ENCODE measurements at regions not wholly inside any gene's neighbourhood (a gene's known extent, or its start where the extent isn't known, plus 50 kb on each side); places are given as distances from the start of the nearest gene placed in this dataset.

- in situ Hi-C loops (cut with MboI; ENCODE audit: low pct_unique_long_range_greater_than_20kb, low sequenced_read_pairs) = no loop called here
- DNase-seq = no peak
These were observed 97.6 kb downstream of the TM2D1 start for GRCh38 chr1:61627365-61627764.

GRCh38 chr1:61626816-61627215, 98.1 kb downstream of the TM2D1 start:
- no peak for DNase-seq
- in situ Hi-C loops (cut with MboI; ENCODE audit: low pct_unique_long_range_greater_than_20kb, low sequenced_read_pairs) = no loop called here

- no peak for DNase-seq
- in situ Hi-C loops (cut with MboI; ENCODE audit: low pct_unique_long_range_greater_than_20kb, low sequenced_read_pairs) = no loop called here
These were observed 101.1 kb downstream of the TM2D1 start for GRCh38 chr1:61623852-61624251.

DNA sequence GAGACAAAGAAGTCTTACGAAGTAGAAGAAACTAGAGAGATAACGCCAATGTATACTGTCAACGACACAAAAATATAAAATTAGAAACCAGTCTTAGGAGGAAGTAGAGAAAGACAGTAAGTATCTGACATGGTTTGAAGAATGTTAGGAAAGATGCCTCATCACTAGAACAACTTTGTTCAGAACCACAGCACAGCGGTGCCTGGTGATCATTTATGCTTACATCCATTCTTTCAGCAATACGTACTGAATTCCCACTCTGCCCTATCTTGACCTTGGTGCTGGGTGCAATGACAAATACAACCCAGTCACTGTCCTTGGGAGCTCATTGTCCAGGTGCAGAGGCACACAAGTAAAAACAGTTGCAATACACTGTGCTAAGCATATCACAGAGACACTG, 104.4 kb downstream of the TM2D1 start:
- DNase-seq = no peak
- in situ Hi-C loops (cut with MboI; ENCODE audit: low pct_unique_long_range_greater_than_20kb, low sequenced_read_pairs) = no loop called here

DNA sequence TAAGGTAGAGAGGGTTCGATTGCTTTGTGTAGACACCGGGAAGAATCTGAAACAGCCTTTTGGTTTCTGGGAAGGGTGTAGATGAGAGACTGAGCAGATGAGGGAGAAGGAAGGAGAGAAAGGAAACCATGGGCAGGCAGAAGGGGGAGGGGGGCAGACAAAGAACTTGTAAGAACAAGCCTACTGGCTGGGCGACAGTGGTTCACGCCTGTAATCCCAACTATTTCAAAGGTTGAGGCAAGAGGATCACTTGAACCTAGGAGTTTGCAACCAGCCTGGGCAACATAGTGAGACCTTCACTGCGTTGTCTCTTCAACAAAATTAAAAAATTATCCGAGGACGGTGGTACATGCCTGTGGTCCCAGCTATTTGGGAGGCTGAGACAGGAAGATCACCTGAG, 106.2 kb downstream of the TM2D1 start:
- in situ Hi-C loops (cut with MboI; ENCODE audit: low pct_unique_long_range_greater_than_20kb, low sequenced_read_pairs) = no loop called here
- DNase-seq = no peak

- in situ Hi-C loops (cut with MboI; ENCODE audit: low pct_unique_long_range_greater_than_20kb, low sequenced_read_pairs) = no loop called here
- no peak for DNase-seq
These were observed 106.7 kb downstream of the TM2D1 start for GRCh38 chr1:61618193-61618592.

GRCh38 chr1:61616830-61617229, 108.1 kb downstream of the TM2D1 start:
- in situ Hi-C loops (cut with MboI; ENCODE audit: low pct_unique_long_range_greater_than_20kb, low sequenced_read_pairs) = no loop called here
- DNase-seq = no peak

DNA sequence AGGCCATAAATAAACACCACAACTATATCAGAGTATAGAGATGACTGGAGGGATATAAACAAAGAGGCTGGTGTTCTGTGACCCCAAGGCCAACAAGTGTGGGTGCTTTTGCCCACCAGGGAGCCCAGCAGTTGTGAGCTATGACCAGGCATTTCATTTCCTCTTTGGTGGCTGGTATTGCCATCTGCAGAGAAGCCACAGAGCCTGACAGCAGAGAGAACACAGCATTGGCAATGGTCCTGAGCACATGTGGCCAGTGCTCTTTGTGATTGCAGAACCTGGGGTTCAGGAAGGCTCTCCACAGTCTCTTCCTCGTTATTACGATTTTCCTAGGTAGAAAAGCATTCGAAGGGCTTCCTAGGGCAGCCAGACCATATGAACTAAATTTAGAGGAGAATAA, 112.3 kb downstream of the TM2D1 start:
- no peak for DNase-seq
- in situ Hi-C loops (cut with MboI; ENCODE audit: low pct_unique_long_range_greater_than_20kb, low sequenced_read_pairs) = no loop called here

- in situ Hi-C loops (cut with MboI; ENCODE audit: low pct_unique_long_range_greater_than_20kb, low sequenced_read_pairs) = no loop called here
- no peak for DNase-seq
These were observed 115.9 kb downstream of the TM2D1 start for GRCh38 chr1:61609040-61609439.

- in situ Hi-C loops (cut with MboI; ENCODE audit: low pct_unique_long_range_greater_than_20kb, low sequenced_read_pairs) = no loop called here
- DNase-seq = no peak
These were observed 117.5 kb downstream of the TM2D1 start for GRCh38 chr1:61607448-61607847.

DNA sequence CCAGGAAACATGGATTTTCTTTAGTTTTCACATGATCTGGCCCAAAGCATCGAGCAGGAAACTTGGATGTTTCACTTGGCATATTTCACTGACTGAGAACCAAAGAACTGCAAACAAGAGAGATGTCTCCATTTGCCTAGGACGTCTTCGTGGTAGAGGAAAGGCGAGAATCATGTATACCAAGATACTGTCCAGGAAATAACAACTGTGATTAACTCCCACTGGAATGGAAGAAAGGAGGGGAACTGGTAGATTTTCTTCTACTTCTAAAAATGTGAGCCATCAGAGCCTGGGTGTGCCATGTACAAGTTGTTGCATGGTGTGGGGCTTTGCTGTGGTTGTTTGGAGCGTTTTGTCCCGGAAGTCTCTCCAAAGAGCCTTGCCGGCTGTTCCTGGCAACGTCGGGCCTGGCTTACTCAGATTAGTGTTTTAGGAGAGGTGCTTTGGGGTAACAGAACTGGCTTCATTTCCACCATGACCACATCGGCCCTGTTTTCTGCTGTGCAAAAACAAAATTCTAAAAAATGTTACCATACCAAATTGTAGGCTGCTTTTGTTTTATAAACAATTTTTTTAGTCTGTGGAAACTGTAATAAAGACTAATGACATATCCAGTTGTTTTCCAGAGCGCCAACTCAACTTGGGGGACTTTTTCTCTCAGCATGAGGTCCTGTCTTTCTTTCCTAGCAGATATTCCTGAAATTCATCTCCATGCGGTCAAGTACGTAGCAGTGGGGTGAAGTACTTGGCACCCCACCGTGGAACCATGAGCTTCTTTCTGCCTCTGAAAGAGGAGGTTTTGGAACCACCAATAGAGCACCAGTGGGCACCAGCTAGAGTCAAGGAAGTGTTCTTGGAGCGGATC, 118.3 kb downstream of the TM2D1 start:
- in situ Hi-C loops (cut with MboI; ENCODE audit: low pct_unique_long_range_greater_than_20kb, low sequenced_read_pairs) = no loop called here
- no peak for DNase-seq

GRCh38 chr1:61605607-61606321, 119.2 kb downstream of the TM2D1 start:
- no peak for DNase-seq
- in situ Hi-C loops (cut with MboI; ENCODE audit: low pct_unique_long_range_greater_than_20kb, low sequenced_read_pairs) = no loop called here

DNA sequence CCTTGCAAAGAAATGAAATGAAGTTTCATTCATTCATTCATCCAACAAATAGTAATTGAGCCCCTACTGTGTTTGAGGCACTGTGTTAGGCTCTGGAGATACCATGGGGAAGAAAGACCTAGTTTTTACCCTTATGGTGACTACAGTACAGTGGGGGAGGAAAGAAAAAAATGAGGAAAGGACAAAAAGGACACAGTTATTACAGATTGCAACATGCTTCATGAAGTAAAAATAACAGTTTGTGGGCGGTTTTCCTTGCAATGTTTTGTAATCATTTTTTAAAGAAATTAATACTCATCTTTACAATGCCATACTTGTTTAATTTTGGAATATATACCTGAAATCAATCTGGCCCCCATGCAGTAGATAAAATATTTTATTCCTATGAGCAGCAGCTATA, 120.3 kb downstream of the TM2D1 start:
- DNase-seq = no peak
- in situ Hi-C loops (cut with MboI; ENCODE audit: low pct_unique_long_range_greater_than_20kb, low sequenced_read_pairs) = no loop called here

DNA sequence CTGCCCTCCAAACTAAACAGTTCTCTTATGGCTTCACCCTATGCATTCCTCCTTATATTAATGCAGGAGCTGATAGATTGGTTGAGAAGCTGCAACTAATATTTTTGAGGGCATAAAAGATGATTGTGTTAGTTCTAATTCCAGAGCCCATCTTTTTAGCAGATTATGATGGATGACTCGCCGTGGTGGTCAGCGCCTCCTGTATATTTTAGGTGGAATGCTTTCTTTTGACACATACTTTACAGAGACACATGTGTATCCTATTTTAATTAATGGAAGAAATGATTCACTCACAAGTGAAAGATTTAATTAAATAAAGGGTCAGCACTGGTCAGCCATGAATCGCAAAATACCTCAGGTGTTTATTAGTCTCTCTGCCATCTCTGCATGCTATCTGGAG, 120.7 kb downstream of the TM2D1 start:
- DNase-seq = no peak
- in situ Hi-C loops (cut with MboI; ENCODE audit: low pct_unique_long_range_greater_than_20kb, low sequenced_read_pairs) = no loop called here

DNA sequence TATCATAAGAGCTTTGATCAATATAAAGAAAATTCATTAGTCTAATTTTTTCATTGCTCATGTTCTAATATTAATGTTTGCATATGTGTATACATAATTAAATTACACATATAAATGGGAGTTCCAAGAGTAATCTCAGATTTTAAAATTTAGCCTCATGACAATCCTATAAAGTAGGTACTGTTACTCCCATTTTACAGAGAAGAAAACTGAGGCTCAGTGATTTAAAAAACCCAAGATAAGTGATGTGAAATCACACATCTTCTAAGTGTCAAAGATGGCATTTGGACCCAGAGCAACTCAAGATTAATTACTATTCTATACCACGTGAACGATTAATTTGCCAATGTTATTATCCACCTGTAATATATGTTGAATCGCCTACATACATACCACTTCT, 122.3 kb downstream of the TM2D1 start:
- DNase-seq = no peak
- in situ Hi-C loops (cut with MboI; ENCODE audit: low pct_unique_long_range_greater_than_20kb, low sequenced_read_pairs) = no loop called here

GRCh38 chr1:61597601-61598000, 127.3 kb downstream of the TM2D1 start:
- in situ Hi-C loops (cut with MboI; ENCODE audit: low pct_unique_long_range_greater_than_20kb, low sequenced_read_pairs) = no loop called here
- no peak for DNase-seq

DNA sequence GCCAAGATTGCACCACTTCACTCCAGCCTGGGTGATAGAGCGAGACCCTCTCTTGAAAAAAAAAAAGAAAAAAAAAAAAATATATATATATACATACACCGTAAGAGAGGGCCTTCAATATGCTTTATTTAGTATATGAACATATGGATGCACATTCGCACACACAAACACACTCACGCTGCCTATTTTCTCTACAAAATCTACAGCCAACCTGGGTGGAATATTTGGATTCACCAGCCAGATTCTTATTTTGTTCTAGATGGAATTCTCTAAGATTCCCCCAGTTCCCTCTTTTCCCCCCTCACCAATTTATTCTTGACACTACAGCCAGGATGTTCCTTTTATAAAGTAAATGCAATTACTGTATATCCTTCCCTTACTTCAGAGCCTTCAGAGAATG, 131.6 kb downstream of the TM2D1 start:
- DNase-seq = no peak
- in situ Hi-C loops (cut with MboI; ENCODE audit: low pct_unique_long_range_greater_than_20kb, low sequenced_read_pairs) = no loop called here

DNA sequence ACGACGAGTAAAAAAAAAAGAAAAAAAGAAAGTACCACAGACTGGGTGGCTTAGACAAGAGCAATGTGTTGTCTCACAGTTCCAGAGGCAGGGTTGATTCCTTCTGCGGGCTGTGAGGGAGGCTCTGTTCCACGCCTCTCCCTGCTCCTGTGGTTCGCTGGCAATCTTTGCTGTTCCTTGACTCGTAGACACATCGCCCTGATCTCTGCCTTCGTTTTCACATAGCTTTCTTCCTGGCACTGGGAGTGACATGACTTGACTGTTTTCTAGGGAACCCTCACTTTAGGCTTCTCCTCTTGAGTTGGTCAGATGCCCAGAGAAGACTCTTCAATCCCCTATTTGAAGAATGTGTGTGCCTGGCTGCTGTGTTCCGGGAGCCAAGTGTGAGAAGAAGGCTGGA, 133.6 kb downstream of the TM2D1 start:
- DNase-seq = no peak
- in situ Hi-C loops (cut with MboI; ENCODE audit: low pct_unique_long_range_greater_than_20kb, low sequenced_read_pairs) = no loop called here

DNA sequence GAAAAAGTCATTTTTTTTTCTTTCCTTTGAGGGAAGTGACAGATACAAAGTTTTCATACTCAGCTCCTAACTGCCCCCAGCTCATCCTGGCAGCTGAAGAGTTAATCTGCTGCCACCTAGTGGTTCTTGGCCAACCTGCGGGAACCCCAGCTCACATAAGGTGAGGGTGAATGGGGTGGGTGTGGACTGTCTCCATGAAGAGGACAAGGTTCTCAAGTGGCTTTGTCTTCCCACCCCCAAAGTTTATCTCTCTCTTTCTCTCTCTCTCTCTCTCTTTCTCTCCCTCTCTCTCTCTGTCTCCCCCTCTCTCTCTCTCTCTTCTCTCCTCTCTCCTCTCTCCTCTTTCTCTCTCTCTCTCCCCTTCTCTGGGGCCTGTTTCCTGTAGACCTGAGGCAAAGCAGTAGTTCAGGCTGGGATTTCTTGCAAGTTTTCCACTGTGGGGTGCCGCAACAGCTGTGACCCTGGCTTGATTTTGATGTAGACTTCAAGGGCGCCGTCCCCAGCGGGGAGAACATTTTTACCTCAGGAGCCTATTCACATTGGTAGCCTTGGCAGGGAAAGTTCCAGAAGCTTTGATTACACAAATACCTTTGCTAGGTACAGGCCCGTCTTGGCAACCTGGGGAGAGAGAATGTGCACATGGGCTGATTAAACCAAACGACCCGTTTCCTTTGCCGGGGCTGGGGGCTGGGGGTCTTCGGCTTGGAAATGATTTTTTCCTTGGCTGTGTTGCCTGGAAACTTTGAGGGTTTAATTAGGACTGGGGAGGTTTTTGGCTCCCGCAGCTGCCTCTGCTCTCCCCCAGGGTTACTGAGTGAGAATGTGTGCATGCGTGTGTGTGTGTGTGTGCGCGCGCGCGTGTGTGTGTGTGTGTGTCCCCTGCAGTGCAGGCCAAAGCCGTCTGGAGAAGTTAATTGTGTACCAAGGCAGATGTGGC, 135.9 kb downstream of the TM2D1 start:
- in situ Hi-C loops (cut with MboI; ENCODE audit: low pct_unique_long_range_greater_than_20kb, low sequenced_read_pairs) = no loop called here
- DNase-seq = peak; percentile 71

DNA sequence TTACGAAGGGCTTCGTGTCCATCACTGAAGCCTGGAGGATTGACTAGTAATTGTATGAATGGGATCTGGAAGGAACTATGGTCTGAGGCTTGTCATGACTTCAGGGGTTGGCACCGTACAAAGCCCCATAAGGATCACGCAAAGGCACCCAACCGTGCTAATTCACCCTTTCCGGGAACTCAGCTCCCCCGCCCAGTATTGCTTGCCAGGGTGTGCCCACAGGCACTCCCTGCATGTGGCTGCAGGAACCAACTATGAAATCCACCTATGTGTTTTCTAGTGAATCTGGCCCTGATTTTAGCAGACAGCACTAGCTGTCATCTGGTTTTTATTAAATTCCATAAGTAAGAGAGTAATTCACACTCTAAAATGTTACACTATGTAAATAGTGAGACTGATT, 139.2 kb downstream of the TM2D1 start:
- DNase-seq = peak; percentile 24
- in situ Hi-C loops (cut with MboI; ENCODE audit: low pct_unique_long_range_greater_than_20kb, low sequenced_read_pairs) = no loop called here

Measured in KBM-7 (cell line).